CD4-positive, alpha-beta T cell treated with Interferon alpha-2 for 1 hour (primary cell): ENCODE measurements at regions not wholly inside any gene's neighbourhood (a gene's known extent, or its start where the extent isn't known, plus 50 kb on each side); places are given as distances from the start of the nearest gene placed in this dataset.

ENCODE experiments used
- DNase-seq, 2 donors: peaks; one replicate each; pipeline ENCODE4 v3.0.0-alpha.2; 2020 to 2022

DNA sequence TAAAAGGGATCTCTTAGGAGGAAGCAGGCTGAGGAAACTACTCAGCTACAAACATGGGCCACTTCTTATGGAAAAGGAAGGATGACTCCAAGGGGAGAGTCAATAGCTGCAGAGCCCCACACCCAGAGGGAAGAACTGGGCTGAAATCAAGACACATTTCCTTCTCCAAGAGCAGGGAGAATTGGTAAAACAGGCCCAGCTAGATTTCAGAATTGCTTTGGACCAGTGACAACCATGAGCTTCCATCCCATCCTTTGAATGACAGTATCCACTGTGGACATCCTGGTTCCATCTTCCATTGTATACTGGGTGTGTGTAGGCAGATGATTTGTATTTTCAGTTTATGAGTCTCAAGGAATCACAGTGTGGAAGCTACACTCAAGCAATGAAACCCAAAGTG, 267.5 kb downstream of the IRF8 start:
- no peak for DNase-seq

DNA sequence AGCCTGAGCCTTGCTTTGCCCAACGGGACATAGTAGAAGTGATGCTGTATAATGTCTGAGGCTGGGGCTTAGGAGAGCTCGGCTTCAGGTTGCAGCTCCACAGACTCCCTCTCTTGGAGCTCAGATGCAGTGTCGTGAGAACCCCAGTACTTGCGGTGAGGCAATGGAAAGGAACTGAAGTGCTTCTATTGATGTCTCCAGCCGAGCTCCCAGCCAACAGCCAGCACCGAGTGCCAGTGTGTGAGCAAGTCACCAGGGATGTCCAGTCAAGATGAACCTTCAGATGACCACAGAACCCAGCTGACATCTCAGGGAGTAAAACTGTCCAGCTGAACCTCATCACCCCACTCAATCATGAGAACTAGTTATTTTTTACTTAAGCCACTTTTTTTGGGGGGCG, 268.1 kb downstream of the IRF8 start:
- no peak for DNase-seq

DNA sequence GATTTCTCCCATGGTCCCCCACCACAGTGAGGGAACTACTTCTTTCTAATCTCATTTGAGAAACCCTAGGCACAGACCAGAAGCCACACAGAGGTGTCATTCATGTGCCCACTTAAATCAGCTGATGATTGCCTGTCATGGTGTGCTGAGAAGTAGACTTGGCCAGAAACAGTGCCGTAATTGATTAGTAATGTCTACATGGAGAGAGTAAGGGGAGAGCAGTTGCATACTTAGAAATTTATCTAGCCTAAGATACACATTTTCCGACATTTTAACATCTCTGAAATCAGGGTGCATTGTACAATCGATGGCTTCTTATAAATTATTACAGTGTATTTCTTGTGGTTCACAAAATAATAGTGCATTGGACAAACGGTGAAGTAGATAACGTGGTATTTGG, 271.8 kb downstream of the IRF8 start:
- DNase-seq, result no peak

DNA sequence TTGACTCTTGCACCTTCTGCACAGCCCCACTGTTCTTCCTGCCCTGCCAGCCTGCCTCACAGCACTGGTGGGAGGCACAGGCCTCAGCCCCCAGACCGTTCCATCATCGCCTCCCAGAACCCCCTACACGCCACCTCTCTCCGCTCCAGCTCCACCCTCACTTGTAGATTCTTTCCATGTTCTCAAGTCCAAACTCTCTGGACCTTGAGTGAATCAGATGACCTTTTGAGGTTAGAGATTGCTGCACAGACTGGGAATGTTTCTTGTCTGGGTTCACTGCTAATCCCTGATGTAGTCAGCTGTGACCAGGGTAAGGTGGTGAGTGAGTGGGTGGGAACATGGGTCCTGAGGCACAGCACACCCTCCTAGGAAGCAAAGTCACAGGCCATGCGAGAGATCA, 272.4 kb downstream of the IRF8 start:
- DNase-seq, result no peak

DNA sequence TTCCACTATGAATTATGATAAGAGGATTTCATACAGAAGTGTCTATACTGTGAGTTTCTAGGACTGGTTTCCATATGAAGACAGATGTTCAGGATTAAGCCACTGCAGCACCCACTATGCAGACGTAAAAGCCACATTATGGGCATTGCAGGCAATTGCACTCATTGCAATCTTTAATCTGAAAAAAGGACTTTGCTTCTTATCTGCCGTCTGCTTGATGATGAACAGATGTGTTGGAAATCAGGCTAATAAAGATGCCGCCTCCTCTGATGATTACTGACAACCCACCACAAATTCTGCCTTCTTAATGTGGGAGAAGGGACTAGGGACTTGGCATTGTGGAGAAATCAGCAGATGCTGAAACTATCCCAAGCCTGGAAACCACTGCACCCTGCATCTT, 276.9 kb downstream of the IRF8 start:
- no peak for DNase-seq

- no peak for DNase-seq
Measured at GRCh38 chr16:86176462-86176861, 277.5 kb downstream of the IRF8 start.

DNA sequence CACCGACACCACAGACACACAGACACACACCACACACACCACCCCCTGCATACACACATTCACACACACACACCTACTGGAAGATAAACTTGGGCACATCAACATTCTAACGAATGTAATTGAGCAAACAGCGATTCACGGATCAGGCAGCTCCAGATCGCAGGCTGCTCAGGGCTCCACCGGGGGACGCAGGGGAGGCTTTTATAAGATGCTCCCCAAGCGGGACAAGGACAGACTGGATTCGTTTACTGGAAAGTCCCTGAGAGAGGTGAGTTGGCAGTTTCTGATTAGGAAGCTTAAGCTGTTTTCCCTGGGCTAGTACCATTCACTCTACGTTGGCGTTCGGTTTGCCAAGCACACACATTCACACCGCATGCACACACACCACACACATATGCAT, 281.3 kb downstream of the IRF8 start:
- DNase-seq, result no peak

GRCh38 chr16:86180780-86181179, 281.8 kb downstream of the IRF8 start:
- DNase-seq, result no peak

- DNase-seq, result no peak
Measured at GRCh38 chr16:86181526-86181925, 282.6 kb downstream of the IRF8 start.

GRCh38 chr16:86184185-86184584, 285.2 kb downstream of the IRF8 start:
- DNase-seq, result no peak

GRCh38 chr16:86185089-86185488, 286.1 kb downstream of the IRF8 start:
- DNase-seq, result no peak

GRCh38 chr16:86186313-86186712, 287.4 kb downstream of the IRF8 start:
- DNase-seq, result no peak

GRCh38 chr16:86189934-86190333, 291.0 kb downstream of the IRF8 start:
- no peak for DNase-seq

- no peak for DNase-seq
Measured at GRCh38 chr16:86191663-86192062, 292.7 kb downstream of the IRF8 start.

- DNase-seq, result no peak
Measured at GRCh38 chr16:86193528-86194193, 294.7 kb downstream of the IRF8 start.

DNA sequence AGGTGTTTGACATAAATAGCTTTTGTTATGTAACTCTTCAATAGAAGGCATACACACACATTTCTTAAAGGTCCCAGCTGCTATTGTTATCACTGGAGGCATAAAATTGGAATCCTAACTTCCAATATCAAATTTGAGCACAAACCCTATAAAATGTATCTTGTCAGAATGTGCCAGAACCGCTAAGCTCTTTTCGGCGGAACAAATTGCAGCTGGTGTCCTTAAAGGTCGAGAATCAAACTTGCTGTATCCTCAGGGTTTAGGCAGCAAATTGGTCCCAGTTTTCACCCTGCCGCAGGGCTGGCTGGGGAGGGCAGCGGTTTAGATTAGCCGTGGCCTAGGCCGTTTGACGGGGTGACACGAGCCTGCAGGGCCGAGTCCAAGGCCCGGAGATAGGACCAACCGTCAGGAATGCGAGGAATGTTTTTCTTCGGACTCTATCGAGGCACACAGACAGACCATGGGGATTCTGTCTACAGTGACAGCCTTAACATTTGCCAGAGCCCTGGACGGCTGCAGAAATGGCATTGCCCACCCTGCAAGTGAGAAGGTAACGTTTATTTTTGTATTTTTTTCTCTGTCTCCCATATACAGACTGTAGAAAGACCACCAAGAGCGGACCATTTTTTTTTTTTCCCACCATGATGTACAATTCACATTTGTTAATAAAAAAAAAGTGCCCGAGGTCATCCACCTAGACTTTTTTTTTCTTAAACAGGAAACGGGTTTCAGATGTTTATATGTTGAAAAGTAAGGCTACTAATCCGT, 297.1 kb downstream of the IRF8 start:
- DNase-seq, result no peak

GRCh38 chr16:86196687-86197391, 297.9 kb downstream of the IRF8 start:
- no peak for DNase-seq

DNA sequence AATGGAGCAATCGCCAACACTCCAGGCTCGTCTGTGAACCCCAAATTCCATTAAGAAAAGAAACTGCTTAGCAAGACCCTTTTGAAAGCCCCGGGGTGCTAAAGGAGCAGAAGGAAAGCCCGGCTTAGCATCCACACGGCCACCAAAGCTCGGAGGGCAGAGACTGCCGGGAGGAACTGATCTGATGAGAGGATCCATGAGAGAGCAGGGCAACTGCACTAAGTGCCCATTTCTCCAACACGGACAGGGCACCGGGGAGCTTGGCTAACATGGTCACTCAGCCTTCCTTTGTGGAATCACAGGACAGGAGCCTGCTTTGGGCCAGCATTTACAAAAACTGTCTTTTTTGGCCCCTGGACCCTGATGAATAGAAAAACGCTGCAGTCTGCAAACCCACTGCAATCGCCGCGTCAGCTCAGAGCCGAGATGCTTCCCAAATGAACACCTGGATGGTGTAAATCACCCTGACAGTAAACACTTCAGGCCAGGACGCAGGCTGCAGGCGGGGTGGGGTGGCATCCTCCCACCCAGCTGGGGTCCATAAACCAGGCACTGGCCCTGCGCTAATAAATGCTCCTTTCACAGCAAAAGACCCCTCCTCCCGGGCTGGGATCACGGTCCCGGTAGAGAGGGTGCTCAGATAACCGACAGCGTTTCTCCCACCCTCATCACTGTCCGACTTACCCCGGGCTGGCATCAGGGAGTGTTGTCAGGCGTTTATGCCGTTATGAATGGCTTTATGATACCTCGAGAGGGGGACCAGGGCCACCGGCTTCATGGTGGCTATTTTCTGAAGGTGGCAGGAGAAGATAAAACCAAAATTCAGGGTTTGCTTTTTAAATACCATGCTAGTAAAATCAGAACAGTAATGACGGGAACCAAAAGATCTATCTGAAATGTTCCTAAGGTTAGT, 299.5 kb downstream of the IRF8 start:
- no peak for DNase-seq

DNA sequence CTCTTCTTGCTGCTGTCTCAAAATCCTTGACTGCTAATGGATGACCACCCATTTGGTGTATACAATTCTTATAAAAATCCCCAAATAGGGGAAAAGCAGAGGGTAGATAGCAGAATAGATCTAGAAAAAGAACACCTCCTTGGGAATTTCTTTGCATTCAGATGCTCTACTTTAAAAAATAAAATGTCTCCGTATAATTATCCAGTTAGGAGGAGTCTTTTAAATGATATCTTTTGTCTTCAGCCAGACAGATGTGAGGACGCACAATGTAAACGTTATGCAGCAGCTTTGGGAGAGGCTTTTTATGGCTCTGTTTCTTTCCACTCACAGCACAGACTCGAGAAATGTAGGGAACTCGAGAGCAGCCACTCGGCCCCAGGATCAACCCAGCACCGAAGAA, 300.2 kb downstream of the IRF8 start:
- no peak for DNase-seq

- DNase-seq, result no peak
Measured at GRCh38 chr16:86199871-86200695, 301.1 kb downstream of the IRF8 start.

DNA sequence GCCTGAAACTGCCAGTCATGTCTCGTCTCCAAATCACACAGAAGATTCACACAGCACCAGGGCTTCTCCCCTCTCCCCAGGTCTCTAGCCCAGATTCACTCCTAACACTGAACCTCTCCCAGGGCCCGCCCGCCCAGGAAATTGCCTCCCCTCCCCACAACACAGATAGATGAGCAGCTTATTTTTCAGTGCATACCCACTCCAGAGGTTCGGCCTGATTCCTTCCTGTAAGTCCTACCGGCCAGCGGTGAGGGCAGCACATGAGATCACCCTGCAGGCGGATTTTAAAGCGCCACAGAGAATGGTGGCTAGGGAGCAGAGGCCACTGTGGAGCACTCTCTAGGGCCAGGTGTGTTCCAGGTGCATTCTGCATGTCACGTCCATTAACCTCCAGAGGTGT, 301.8 kb downstream of the IRF8 start:
- DNase-seq, result no peak

DNA sequence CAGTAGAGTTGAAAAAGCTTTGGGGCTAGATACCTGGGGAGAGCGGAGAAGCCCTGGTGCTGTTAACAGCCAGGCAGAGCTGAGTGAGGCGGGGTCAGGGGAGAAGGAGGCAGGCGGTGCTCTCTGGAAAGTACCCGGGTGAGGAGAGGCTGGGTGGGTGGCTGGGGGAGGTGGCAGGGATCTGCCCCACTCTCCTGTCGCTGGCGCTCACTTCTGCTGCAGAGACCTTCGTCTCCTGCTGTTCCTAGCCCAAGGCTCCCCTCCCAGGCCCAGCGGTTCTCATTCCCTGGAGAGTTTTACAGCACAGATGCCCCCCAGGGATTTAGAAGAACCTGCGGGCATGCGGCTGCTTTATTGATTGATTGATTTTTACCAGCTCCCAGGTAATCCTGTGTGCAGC, 302.8 kb downstream of the IRF8 start:
- no peak for DNase-seq
